Astrocyte (in vitro differentiated cells and primary cell): ENCODE measurements at regions not wholly inside any gene's neighbourhood (a gene's known extent, or its start where the extent isn't known, plus 50 kb on each side); places are given as distances from the start of the nearest gene placed in this dataset.

ENCODE experiments used
- DNase-seq: peaks from one replicate; pipeline ENCODE4 v3.0.0-alpha.2; 2010; ENCODE audit warnings: low read depth
- FAIRE-seq: peaks from 2 replicates; lab custom pipeline; 2011; peaks lifted over from hg19 to GRCh38; lab: Jason Lieb, UNC
- H2AFZ ChIP-seq: 2 replicates; pipeline ENCODE4 v1.6.0; 2012; ENCODE audit warnings: low read depth, low read length, inconsistent platforms
- H3K27ac ChIP-seq: 2 replicates; pipeline ENCODE4 v1.5.1; 2011; ENCODE audit warnings: low read depth, low read length, inconsistent platforms
- H3K27me3 ChIP-seq: 2 replicates; pipeline ENCODE4 v1.6.0; 2011; ENCODE audit warnings: low read length, inconsistent platforms; ENCODE audit not compliant: insufficient read depth
- H3K36me3 ChIP-seq: 2 replicates; pipeline ENCODE4 v1.5.1; 2011; ENCODE audit warnings: low read length, inconsistent platforms; ENCODE audit not compliant: insufficient read depth
- H3K4me1 ChIP-seq: 2 replicates; pipeline ENCODE4 v1.5.1; 2011; ENCODE audit warnings: low read length, inconsistent platforms; ENCODE audit not compliant: insufficient read depth
- H3K4me2 ChIP-seq: 2 replicates; pipeline ENCODE4 v1.6.0; 2012; ENCODE audit warnings: low read length, inconsistent platforms
- H3K4me3 ChIP-seq: 2 replicates; pipeline ENCODE4 v1.5.1; 2011; ENCODE audit warnings: low read depth, mild to moderate bottlenecking, low read length, inconsistent platforms; ENCODE audit not compliant: insufficient read depth
- H3K79me2 ChIP-seq: 2 replicates; pipeline ENCODE4 v1.6.0; 2012; ENCODE audit warnings: mild to moderate bottlenecking, low read length, inconsistent platforms; ENCODE audit not compliant: insufficient read depth
- H3K9ac ChIP-seq: 2 replicates; pipeline ENCODE4 v1.6.0; 2012; ENCODE audit warnings: mild to moderate bottlenecking, low read length, inconsistent platforms
- H3K9me3 ChIP-seq: 2 replicates; pipeline ENCODE4 v1.5.1; 2012; ENCODE audit warnings: low read depth, mild to moderate bottlenecking, low read length, inconsistent platforms; ENCODE audit not compliant: insufficient read depth
- H4K20me1 ChIP-seq: 2 replicates; pipeline ENCODE4 v1.6.0; 2012; ENCODE audit warnings: low read length, inconsistent platforms; ENCODE audit not compliant: insufficient read depth
- H3K27ac Mint-ChIP-seq: one replicate; pipeline ENCODE4 v1.8.0; 2021; ENCODE audit warnings: mild to moderate bottlenecking, mixed read lengths; ENCODE audit not compliant: unreplicated experiment
- H3K27me3 Mint-ChIP-seq: one replicate; pipeline ENCODE4 v1.8.0; 2021; ENCODE audit warnings: low read depth, mixed read lengths; ENCODE audit not compliant: unreplicated experiment
- H3K36me3 Mint-ChIP-seq: one replicate; pipeline ENCODE4 v1.8.0; 2021; ENCODE audit warnings: low read depth, mixed read lengths; ENCODE audit not compliant: unreplicated experiment
- H3K4me1 Mint-ChIP-seq: one replicate; pipeline ENCODE4 v1.8.0; 2021; ENCODE audit warnings: low read depth, mixed read lengths; ENCODE audit not compliant: unreplicated experiment
- H3K4me3 Mint-ChIP-seq: one replicate; pipeline ENCODE4 v1.8.0; 2021; ENCODE audit warnings: mild to moderate bottlenecking, moderate library complexity, mixed read lengths; ENCODE audit not compliant: unreplicated experiment
- H3K9me3 Mint-ChIP-seq: one replicate; pipeline ENCODE4 v1.8.0; 2021; ENCODE audit warnings: mild to moderate bottlenecking, mixed read lengths; ENCODE audit not compliant: unreplicated experiment
- EZH2 ChIP-seq: IDR thresholded peaks from 2 replicates; pipeline ENCODE4 v1.6.1; 2012; ENCODE audit warnings: mild to moderate bottlenecking, low read length, inconsistent platforms; ENCODE audit not compliant: insufficient read depth
- TF ChIP-seq, protein P1 (sequence below): IDR thresholded peaks from 2 replicates; pipeline ENCODE4 v1.5.1; 2011; ENCODE audit warnings: low read depth, mild to moderate bottlenecking, inconsistent platforms, low read length, moderate library complexity; ENCODE audit not compliant: insufficient read depth

- peaks cover 34% of the 10 kb centered on the region for H3K4me1 Mint-ChIP-seq
- no peak overlapping the region for H3K27ac Mint-ChIP-seq
- Histone ChIP-seq H3K27ac (no peak overlapping the region), H3K36me3 (no peaks in the 10 kb centered on the region), H2AFZ (no peak overlapping the region), H3K9ac (no peak overlapping the region), H3K27me3 (no peaks in the 10 kb centered on the region), H3K4me2 (no peak overlapping the region), H3K79me2 (no peaks in the 10 kb centered on the region), H4K20me1 (no peaks in the 10 kb centered on the region), H3K4me3 (no peak overlapping the region), H3K9me3 (no peaks in the 10 kb centered on the region), H3K4me1 (peaks cover 11% of the 10 kb centered on the region)
- no peak for FAIRE-seq
- no peaks in the 10 kb centered on the region for H3K27me3 Mint-ChIP-seq
- no peaks in the 10 kb centered on the region for H3K9me3 Mint-ChIP-seq
- no peaks in the 10 kb centered on the region for H3K36me3 Mint-ChIP-seq
- TF ChIP-seq, protein P1, sequence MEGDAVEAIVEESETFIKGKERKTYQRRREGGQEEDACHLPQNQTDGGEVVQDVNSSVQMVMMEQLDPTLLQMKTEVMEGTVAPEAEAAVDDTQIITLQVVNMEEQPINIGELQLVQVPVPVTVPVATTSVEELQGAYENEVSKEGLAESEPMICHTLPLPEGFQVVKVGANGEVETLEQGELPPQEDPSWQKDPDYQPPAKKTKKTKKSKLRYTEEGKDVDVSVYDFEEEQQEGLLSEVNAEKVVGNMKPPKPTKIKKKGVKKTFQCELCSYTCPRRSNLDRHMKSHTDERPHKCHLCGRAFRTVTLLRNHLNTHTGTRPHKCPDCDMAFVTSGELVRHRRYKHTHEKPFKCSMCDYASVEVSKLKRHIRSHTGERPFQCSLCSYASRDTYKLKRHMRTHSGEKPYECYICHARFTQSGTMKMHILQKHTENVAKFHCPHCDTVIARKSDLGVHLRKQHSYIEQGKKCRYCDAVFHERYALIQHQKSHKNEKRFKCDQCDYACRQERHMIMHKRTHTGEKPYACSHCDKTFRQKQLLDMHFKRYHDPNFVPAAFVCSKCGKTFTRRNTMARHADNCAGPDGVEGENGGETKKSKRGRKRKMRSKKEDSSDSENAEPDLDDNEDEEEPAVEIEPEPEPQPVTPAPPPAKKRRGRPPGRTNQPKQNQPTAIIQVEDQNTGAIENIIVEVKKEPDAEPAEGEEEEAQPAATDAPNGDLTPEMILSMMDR: no peak
- TF ChIP-seq EZH2: no peak
- DNase-seq: no peak
- no peak overlapping the region for H3K4me3 Mint-ChIP-seq
These were observed 123.1 kb upstream of the ZNF608 start for GRCh38 chr5:124869426-124870033.

GRCh38 chr5:124870070-124870469 lies 123.6 kb upstream of the ZNF608 start:
- Histone ChIP-seq H2AFZ (no peak overlapping the region), H3K36me3 (no peaks in the 10 kb centered on the region), H3K4me2 (no peak overlapping the region), H3K4me3 (no peak overlapping the region), H4K20me1 (no peaks in the 10 kb centered on the region), H3K79me2 (no peaks in the 10 kb centered on the region), H3K4me1 (peaks cover 11% of the 10 kb centered on the region), H3K9ac (no peak overlapping the region), H3K9me3 (no peaks in the 10 kb centered on the region), H3K27ac (no peak overlapping the region), H3K27me3 (no peaks in the 10 kb centered on the region)
- no peak for DNase-seq
- Mint-ChIP-seq H3K36me3 (no peaks in the 10 kb centered on the region), H3K4me3 (no peak overlapping the region), H3K9me3 (no peaks in the 10 kb centered on the region), H3K27ac (no peak overlapping the region), H3K27me3 (no peaks in the 10 kb centered on the region), H3K4me1 (peaks cover 34% of the 10 kb centered on the region)
- no peak for FAIRE-seq
- TF ChIP-seq, protein P1: no peak
- TF ChIP-seq EZH2: no peak

GRCh38 chr5:124871303-124871702 lies 124.9 kb upstream of the ZNF608 start:
- Histone ChIP-seq H3K79me2 (no peaks in the 10 kb centered on the region), H3K36me3 (no peaks in the 10 kb centered on the region), H3K4me2 (no peak overlapping the region), H3K27me3 (no peaks in the 10 kb centered on the region), H3K4me1 (peaks cover 11% of the 10 kb centered on the region), H3K9me3 (no peaks in the 10 kb centered on the region), H3K27ac (no peak overlapping the region), H2AFZ (no peak overlapping the region), H4K20me1 (no peaks in the 10 kb centered on the region), H3K9ac (no peak overlapping the region), H3K4me3 (no peak overlapping the region)
- H3K27ac Mint-ChIP-seq: no peak overlapping the region
- TF ChIP-seq, protein P1: no peak
- no peak for TF ChIP-seq EZH2
- DNase-seq (peak; percentile 92), FAIRE-seq (no peak)
- H3K9me3 Mint-ChIP-seq: no peaks in the 10 kb centered on the region
- no peak overlapping the region for H3K4me3 Mint-ChIP-seq
- peaks cover 29% of the 10 kb centered on the region for H3K4me1 Mint-ChIP-seq
- no peaks in the 10 kb centered on the region for H3K36me3 Mint-ChIP-seq
- H3K27me3 Mint-ChIP-seq: no peaks in the 10 kb centered on the region
